GM12891 (cell line): ENCODE measurements at regions not wholly inside any gene's neighbourhood (a gene's known extent, or its start where the extent isn't known, plus 50 kb on each side); places are given as distances from the start of the nearest gene placed in this dataset.

ENCODE experiments used
- POLR2A ChIP-seq: IDR thresholded peaks from 2 replicates; pipeline ENCODE4 v1.6.1; 2011; ENCODE audit warnings: low read depth, low read length, control low read depth
- POLR2AphosphoS5 ChIP-seq: IDR thresholded peaks from 2 replicates; pipeline ENCODE4 v1.6.1; 2011; ENCODE audit warnings: low read depth, low read length, control low read depth
- POU2F2 ChIP-seq: IDR thresholded peaks from 2 replicates; pipeline ENCODE4 v1.6.1; 2011; ENCODE audit warnings: low read depth, mild to moderate bottlenecking, control low read depth, low read length, moderate library complexity
- TAF1 ChIP-seq: IDR thresholded peaks from 2 replicates; pipeline ENCODE4 v1.6.1; 2011; ENCODE audit warnings: low read depth, low read length, control low read depth

- TF ChIP-seq POLR2AphosphoS5 = no peak
- no peak for TF ChIP-seq POU2F2
- no peak for TF ChIP-seq POLR2A
- TF ChIP-seq TAF1 = no peak
Measured at GRCh38 chr3:19073341-19074105, 74.8 kb upstream of the KCNH8 start.
